ENCODE measurements at regions not wholly inside any gene's neighbourhood (a gene's known extent, or its start where the extent isn't known, plus 50 kb on each side); places are given as distances from the start of the nearest gene placed in this dataset.

DNA sequence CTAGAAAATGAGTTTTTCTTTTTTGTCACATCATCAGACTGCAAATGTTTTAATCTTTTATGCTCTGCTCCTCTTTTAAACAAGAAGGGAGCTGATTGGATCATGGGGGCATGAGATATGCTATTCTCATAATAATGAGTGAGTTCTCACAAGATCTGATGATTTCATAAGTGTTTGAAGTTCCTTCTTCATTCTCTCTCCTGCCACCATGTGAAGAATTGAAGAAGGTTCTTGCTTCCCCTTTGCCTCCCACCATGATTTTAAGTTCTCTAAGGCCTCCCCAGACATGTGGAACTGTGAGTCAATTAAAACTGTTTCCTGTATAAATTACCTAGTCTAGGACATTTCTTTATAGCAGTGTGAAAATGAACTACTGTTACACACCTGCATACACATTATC, 218.2 kb downstream of the NRIP1 start:
- H3K27ac ChIP-seq: no peak overlapping the region
- no peaks in the 10 kb centered on the region for H3K4me1 ChIP-seq
- TF ChIP-seq, protein P1, sequence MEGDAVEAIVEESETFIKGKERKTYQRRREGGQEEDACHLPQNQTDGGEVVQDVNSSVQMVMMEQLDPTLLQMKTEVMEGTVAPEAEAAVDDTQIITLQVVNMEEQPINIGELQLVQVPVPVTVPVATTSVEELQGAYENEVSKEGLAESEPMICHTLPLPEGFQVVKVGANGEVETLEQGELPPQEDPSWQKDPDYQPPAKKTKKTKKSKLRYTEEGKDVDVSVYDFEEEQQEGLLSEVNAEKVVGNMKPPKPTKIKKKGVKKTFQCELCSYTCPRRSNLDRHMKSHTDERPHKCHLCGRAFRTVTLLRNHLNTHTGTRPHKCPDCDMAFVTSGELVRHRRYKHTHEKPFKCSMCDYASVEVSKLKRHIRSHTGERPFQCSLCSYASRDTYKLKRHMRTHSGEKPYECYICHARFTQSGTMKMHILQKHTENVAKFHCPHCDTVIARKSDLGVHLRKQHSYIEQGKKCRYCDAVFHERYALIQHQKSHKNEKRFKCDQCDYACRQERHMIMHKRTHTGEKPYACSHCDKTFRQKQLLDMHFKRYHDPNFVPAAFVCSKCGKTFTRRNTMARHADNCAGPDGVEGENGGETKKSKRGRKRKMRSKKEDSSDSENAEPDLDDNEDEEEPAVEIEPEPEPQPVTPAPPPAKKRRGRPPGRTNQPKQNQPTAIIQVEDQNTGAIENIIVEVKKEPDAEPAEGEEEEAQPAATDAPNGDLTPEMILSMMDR (IDR thresholded peaks at IDR 0.05): no peak
- no peak for TF ChIP-seq POLR2A (IDR thresholded peaks at IDR 0.05)
- DNase-seq: no peak
- intact Hi-C loops (cut with DNase I): no loop called here
- no peaks in the 10 kb centered on the region for H3K27me3 ChIP-seq
- H3K36me3 ChIP-seq: no peaks in the 10 kb centered on the region
- no peaks in the 10 kb centered on the region for H3K9me3 ChIP-seq
- no peak overlapping the region for H3K4me3 ChIP-seq (replicated peaks in 1 of 3)

GRCh38 chr21:14844001-14844400, 220.8 kb downstream of the NRIP1 start:
- intact Hi-C loops (cut with DNase I): no loop called here
- no peak for DNase-seq
- no peaks in the 10 kb centered on the region for H3K9me3 ChIP-seq
- no peaks in the 10 kb centered on the region for H3K36me3 ChIP-seq
- H3K4me3 ChIP-seq (replicated peaks in 1 of 3): no peak overlapping the region
- no peaks in the 10 kb centered on the region for H3K4me1 ChIP-seq
- H3K27me3 ChIP-seq: no peaks in the 10 kb centered on the region
- no peak for TF ChIP-seq POLR2A (IDR thresholded peaks at IDR 0.05)
- TF ChIP-seq, protein P1 (IDR thresholded peaks at IDR 0.05): no peak
- H3K27ac ChIP-seq: no peak overlapping the region

DNA sequence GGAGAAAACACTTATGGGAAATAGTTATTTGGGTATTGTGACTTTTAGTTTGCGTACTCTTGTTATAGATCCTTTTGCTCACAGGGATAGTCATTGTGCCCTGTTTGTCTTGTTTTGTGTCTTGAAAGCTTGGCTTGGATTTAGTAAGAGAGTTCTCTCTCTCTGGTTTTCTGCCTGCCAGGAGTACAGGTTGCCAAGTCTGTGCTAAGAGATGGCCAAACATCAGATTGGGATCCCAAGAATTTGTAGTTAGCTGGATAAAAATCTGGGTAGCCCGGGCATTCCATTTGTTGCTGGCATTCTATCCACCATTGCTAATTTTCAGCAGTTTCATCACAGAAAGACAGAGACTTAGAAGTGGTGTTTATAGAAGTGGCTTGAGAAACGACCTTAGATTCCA, 222.2 kb downstream of the NRIP1 start:
- WGBS, 2 donors: 73 to 78% methylated on average over 3 of the region's 3 CpGs
- intact Hi-C loops (cut with DNase I): no loop called here
- no peak for TF ChIP-seq POLR2A (IDR thresholded peaks at IDR 0.05)
- TF ChIP-seq, protein P1 (IDR thresholded peaks at IDR 0.05): no peak

GRCh38 chr21:14841511-14842472, 223.0 kb downstream of the NRIP1 start:
- H3K27me3 ChIP-seq: no peaks in the 10 kb centered on the region
- intact Hi-C loops (cut with DNase I): no loop called here
- WGBS, 2 donors: 94 to 97% methylated on average over 43 to 50 of the region's 51 CpGs
- no peak overlapping the region for H3K27ac ChIP-seq
- H3K36me3 ChIP-seq: no peaks in the 10 kb centered on the region
- H3K9me3 ChIP-seq: no peaks in the 10 kb centered on the region
- H3K4me3 ChIP-seq (replicated peaks in 1 of 3): no peak overlapping the region
- TF ChIP-seq POLR2A (IDR thresholded peaks at IDR 0.05): no peak
- TF ChIP-seq, protein P1 (IDR thresholded peaks at IDR 0.05): no peak
- no peaks in the 10 kb centered on the region for H3K4me1 ChIP-seq
- DNase-seq: no peak

More for the DNA sequence above, 222.2 kb downstream of the NRIP1 start:
- Histone ChIP-seq H3K27ac (no peak overlapping the region), H3K4me3 (replicated peaks in 1 of 3) (no peak overlapping the region), H3K27me3 (no peaks in the 10 kb centered on the region), H3K4me1 (no peaks in the 10 kb centered on the region), H3K36me3 (no peaks in the 10 kb centered on the region), H3K9me3 (no peaks in the 10 kb centered on the region)
- no peak for DNase-seq

- WGBS, 2 donors: 13 to 15% methylated on average over 3 of the region's 3 CpGs
- no peaks in the 10 kb centered on the region for H3K4me1 ChIP-seq
- intact Hi-C loops (cut with DNase I): no loop called here
- H3K27ac ChIP-seq: no peak overlapping the region
- TF ChIP-seq, protein P1 (IDR thresholded peaks at IDR 0.05): no peak
- TF ChIP-seq POLR2A (IDR thresholded peaks at IDR 0.05): no peak
- H3K9me3 ChIP-seq: no peaks in the 10 kb centered on the region
- H3K4me3 ChIP-seq (replicated peaks in 1 of 3): no peak overlapping the region
- H3K36me3 ChIP-seq: no peaks in the 10 kb centered on the region
- no peaks in the 10 kb centered on the region for H3K27me3 ChIP-seq
- DNase-seq: no peak
Measured at GRCh38 chr21:14838400-14838799, 226.4 kb downstream of the NRIP1 start.
